ENCODE measurements at regions not wholly inside any gene's neighbourhood (a gene's known extent, or its start where the extent isn't known, plus 50 kb on each side); places are given as distances from the start of the nearest gene placed in this dataset.

GRCh38 chrX:13939741-13940597, 89.7 kb downstream of the GEMIN8 start:
- Histone ChIP-seq H3K9me3 (ENCODE audit: low read depth) (no peaks in the 10 kb centered on the region), H3K4me3 (no peak overlapping the region), H3K27me3 (no peaks in the 10 kb centered on the region), H3K4me1 (ENCODE audit: low read depth) (no peaks in the 10 kb centered on the region), H3K27ac (no peak overlapping the region), H3K36me3 (no peaks in the 10 kb centered on the region)
- no peak for TF ChIP-seq CTCF (IDR thresholded peaks at IDR 0.05; ENCODE audit: low read depth, low read length)
- no peak for DNase-seq (ENCODE audit: low read depth in 1 of 2, low spot score in 1 of 2)

DNA sequence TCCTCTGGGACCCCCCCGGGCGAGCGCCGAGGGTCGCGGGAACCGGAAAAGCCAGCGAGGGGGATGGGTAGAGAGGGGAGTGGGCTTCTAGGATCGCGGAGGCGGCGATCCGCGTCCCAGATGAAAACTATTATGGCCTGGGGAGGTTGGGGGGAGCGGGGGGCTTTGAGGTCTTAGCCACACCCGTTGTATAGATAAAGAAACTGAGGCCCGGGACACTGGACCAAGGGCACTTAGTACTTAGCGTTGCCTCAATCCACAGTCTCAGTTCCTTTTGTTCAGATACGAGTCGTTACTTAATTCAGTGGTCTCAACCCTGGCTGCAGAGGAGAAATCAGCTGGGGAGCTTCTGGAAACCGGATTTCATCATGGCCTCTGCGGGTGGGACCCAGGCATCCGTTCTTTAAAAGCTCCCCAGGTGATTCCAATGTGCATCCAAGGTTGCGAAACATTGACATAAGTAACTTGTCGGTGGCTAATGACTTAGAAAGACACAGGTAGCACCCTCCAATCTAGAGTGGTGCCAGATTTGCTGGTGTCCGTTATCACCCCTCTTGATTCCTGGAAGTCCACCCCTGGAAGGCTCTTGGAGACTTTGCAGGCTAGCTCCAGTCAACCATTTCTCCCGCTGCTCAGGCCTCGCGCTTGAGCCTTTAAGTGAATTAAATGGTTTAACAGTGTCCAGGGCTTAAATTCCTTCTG, 90.7 kb downstream of the GEMIN8 start:
- no peaks in the 10 kb centered on the region for H3K27me3 ChIP-seq
- no peak overlapping the region for H3K27ac ChIP-seq
- H3K36me3 ChIP-seq = no peaks in the 10 kb centered on the region
- peak in 1 of 2 donors; percentile 11 for DNase-seq (ENCODE audit: low read depth in 1 of 2, low spot score in 1 of 2)
- peak overlapping the region; percentile 77 for H3K4me3 ChIP-seq
- TF ChIP-seq CTCF (IDR thresholded peaks at IDR 0.05; ENCODE audit: low read depth, low read length) = no peak
- no peaks in the 10 kb centered on the region for H3K9me3 ChIP-seq (ENCODE audit: low read depth)
- H3K4me1 ChIP-seq (ENCODE audit: low read depth) = no peaks in the 10 kb centered on the region

GRCh38 chrX:13938051-13938828, 91.5 kb downstream of the GEMIN8 start:
- peak overlapping the region; percentile 77 for H3K4me3 ChIP-seq
- H3K9me3 ChIP-seq (ENCODE audit: low read depth) = no peaks in the 10 kb centered on the region
- TF ChIP-seq CTCF (IDR thresholded peaks at IDR 0.05; ENCODE audit: low read depth, low read length) = no peak
- DNase-seq (ENCODE audit: low read depth in 1 of 2, low spot score in 1 of 2) = peak; percentile 27 to 64
- H3K4me1 ChIP-seq (ENCODE audit: low read depth) = no peaks in the 10 kb centered on the region
- no peaks in the 10 kb centered on the region for H3K27me3 ChIP-seq
- peak overlapping the region; percentile 82 for H3K27ac ChIP-seq
- no peaks in the 10 kb centered on the region for H3K36me3 ChIP-seq

DNA sequence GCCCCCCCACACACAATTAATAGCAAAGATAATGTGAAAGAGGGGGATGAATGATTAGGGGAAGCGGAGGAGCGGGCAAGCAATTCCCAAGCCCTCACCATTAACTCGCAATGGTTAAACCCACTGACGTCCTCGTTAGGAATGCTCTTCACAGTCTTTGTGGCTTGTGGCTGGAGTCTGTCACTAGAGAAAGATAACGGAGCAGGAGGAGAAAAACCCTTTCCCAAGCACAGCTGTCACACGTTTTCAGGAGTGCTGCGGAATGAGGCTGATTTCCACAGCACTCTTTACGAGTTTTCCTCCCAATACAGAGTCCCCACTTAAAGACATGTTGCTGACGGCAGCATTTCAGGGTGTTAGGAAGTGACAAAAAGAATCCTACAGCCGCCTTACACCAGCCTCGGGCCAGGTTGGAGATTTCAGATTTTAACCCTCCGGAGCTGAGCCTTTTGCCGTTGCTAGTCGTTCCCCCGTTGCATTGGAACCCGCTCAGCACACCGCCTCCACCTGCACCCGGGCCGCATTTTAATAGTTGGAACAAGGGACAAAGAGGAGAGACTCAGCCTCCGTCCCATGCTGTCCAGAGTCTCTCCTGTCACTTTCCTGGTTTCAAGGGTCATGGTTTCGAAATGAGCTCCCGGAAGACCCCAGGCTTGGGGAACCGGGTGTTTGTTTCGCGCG, 92.2 kb downstream of the GEMIN8 start:
- Histone ChIP-seq H3K4me3 (peak overlapping the region; percentile 77), H3K27me3 (no peaks in the 10 kb centered on the region), H3K4me1 (ENCODE audit: low read depth) (no peaks in the 10 kb centered on the region), H3K27ac (peak overlapping the region; percentile 82), H3K36me3 (no peaks in the 10 kb centered on the region), H3K9me3 (ENCODE audit: low read depth) (no peaks in the 10 kb centered on the region)
- DNase-seq (ENCODE audit: low read depth in 1 of 2, low spot score in 1 of 2) = peak; percentile 60 to 69
- TF ChIP-seq CTCF (IDR thresholded peaks at IDR 0.05; ENCODE audit: low read depth, low read length) = no peak
